WERI-Rb-1 (cell line): ENCODE measurements at regions not wholly inside any gene's neighbourhood (a gene's known extent, or its start where the extent isn't known, plus 50 kb on each side); places are given as distances from the start of the nearest gene placed in this dataset.
"Not testable (repeated sequence)": the region's sequence is repeated elsewhere in the genome, so short reads cannot be mapped to it uniquely, and the experiment has no call there.

Source experiments
- DNase-seq: peaks from one replicate; pipeline ENCODE4 v3.0.0-alpha.2; 2020
- H3K27ac ChIP-seq: fragments of 250-450 bp; sonication (Bioruptor Pico); 2 replicates; pipeline ENCODE4 v1.5.1; 2020; ENCODE audit warnings: mild to moderate bottlenecking, moderate library complexity
- H3K27me3 ChIP-seq: fragments of 250-450 bp; sonication (Bioruptor Pico); 2 replicates; pipeline ENCODE4 v1.5.1; 2021; ENCODE audit warnings: mild to moderate bottlenecking, low read depth, moderate library complexity; ENCODE audit not compliant: insufficient read depth, severe bottlenecking
- H3K36me3 ChIP-seq: fragments of 250-450 bp; sonication (Bioruptor Pico); 2 replicates; pipeline ENCODE4 v1.5.1; 2020; ENCODE audit warnings: mild to moderate bottlenecking, moderate library complexity
- H3K4me3 ChIP-seq: 2 replicates; pipeline ENCODE4 v1.5.1; 2011; ENCODE audit warnings: low read depth, mild to moderate bottlenecking, control low read depth, low read length
- H3K9me3 ChIP-seq: fragments of 250-450 bp; sonication (Bioruptor Pico); 2 replicates; pipeline ENCODE4 v1.5.1; 2021; ENCODE audit warnings: mild to moderate bottlenecking, moderate library complexity; ENCODE audit not compliant: severe bottlenecking
- TF ChIP-seq, protein P1 (sequence below): IDR thresholded peaks from 2 replicates; pipeline ENCODE4 v1.5.1; 2011; ENCODE audit warnings: low read depth, mild to moderate bottlenecking, control low read depth, inconsistent platforms, low read length

DNA sequence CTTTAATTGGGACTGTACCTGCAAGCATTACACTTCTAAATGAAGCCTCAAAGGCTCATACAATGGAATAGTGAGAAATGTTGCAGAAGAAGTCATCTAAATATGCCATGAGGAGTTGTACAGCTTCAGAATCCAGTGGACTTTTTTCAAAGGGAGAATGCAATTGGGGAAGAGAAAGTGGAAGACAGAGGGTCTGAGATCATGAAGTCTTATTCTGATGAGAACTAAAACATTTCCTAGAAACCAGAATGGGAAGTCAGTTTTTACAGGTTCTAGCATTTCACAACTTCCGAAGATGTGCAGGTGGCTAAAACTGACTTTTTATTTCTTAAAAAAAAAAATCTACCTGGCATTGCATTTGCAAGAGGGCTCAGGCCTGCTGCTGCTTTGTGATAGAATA lies 424.4 kb upstream of the RUNX1 start:
- DNase-seq, result no peak
- TF ChIP-seq, protein P1, sequence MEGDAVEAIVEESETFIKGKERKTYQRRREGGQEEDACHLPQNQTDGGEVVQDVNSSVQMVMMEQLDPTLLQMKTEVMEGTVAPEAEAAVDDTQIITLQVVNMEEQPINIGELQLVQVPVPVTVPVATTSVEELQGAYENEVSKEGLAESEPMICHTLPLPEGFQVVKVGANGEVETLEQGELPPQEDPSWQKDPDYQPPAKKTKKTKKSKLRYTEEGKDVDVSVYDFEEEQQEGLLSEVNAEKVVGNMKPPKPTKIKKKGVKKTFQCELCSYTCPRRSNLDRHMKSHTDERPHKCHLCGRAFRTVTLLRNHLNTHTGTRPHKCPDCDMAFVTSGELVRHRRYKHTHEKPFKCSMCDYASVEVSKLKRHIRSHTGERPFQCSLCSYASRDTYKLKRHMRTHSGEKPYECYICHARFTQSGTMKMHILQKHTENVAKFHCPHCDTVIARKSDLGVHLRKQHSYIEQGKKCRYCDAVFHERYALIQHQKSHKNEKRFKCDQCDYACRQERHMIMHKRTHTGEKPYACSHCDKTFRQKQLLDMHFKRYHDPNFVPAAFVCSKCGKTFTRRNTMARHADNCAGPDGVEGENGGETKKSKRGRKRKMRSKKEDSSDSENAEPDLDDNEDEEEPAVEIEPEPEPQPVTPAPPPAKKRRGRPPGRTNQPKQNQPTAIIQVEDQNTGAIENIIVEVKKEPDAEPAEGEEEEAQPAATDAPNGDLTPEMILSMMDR, result no peak
- H3K9me3 ChIP-seq, result no peaks in the 10 kb centered on the region
- H3K27me3 ChIP-seq, result peaks cover 87% of the 10 kb centered on the region
- no peaks in the 10 kb centered on the region for H3K36me3 ChIP-seq
- no peak overlapping the region for H3K27ac ChIP-seq
- no peak overlapping the region for H3K4me3 ChIP-seq

DNA sequence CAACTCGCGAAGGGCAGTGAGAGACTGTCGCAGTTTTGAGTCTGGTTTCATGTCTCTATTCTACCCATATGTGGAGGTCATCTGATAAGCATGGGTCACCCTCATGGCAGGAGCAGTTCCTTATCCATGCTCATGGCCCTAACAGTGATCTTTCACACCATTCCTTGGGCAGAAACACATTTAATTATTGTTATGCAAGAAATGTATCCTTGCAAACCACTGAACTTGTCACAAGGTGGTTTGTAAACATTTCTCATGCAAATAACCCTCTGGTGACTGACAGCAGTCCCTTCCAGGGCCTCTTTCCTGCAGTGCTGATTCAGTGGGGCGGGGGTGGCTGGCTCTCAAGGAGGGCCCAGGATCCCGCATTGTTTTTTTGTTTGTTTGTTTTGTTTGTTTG lies 421.4 kb upstream of the RUNX1 start:
- no peak for DNase-seq
- Histone ChIP-seq H3K27ac (no peak overlapping the region), H3K27me3 (peaks cover 89% of the 10 kb centered on the region), H3K4me3 (no peak overlapping the region), H3K9me3 (no peaks in the 10 kb centered on the region), H3K36me3 (no peaks in the 10 kb centered on the region)
- TF ChIP-seq, protein P1, result no peak

DNA sequence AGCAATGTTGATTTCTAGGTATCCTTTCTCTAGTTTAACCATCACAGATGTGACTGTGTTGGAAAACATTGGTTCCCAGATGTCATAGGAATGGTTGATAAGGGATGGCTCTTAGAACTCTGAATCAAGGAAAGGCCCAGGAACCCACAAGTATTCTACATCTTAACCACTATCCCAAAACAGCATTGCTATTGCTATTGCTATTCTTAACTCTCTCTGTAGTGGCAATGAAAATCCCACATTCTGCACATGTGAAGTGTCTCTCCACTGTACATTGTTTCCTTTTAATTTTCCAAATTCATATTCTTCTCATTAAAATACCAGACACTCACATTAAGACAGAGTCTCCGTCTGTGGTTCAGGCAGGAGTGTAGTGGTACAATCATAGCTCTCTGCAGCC lies 420.4 kb upstream of the RUNX1 start:
- TF ChIP-seq, protein P1, result no peak
- Histone ChIP-seq H3K27ac (no peak overlapping the region), H3K36me3 (no peaks in the 10 kb centered on the region), H3K4me3 (no peak overlapping the region), H3K27me3 (peaks cover 92% of the 10 kb centered on the region), H3K9me3 (no peaks in the 10 kb centered on the region)
- no peak for DNase-seq

DNA sequence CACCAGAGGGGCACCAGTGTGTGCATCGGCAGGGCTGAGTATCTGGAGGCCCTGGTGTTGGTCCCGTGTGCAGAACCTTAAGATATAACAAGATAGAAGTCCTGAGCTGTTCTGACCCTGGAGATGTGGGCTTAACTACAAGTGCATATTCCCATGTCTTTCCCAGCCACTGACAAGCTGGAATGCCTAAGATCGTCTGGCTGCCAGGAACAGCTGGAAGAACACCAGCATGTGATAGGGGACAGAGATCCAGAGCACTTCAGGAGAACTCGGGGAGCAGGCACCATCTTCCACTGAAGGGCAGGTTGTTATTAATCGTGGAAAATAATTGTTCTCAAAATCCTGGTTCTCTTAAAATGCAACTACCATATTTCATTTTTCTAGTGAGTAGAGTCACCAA lies 419.9 kb upstream of the RUNX1 start:
- no peak overlapping the region for H3K4me3 ChIP-seq
- TF ChIP-seq, protein P1, result no peak
- no peaks in the 10 kb centered on the region for H3K9me3 ChIP-seq
- H3K36me3 ChIP-seq, result no peaks in the 10 kb centered on the region
- no peak for DNase-seq
- no peak overlapping the region for H3K27ac ChIP-seq
- peaks cover 92% of the 10 kb centered on the region for H3K27me3 ChIP-seq

DNA sequence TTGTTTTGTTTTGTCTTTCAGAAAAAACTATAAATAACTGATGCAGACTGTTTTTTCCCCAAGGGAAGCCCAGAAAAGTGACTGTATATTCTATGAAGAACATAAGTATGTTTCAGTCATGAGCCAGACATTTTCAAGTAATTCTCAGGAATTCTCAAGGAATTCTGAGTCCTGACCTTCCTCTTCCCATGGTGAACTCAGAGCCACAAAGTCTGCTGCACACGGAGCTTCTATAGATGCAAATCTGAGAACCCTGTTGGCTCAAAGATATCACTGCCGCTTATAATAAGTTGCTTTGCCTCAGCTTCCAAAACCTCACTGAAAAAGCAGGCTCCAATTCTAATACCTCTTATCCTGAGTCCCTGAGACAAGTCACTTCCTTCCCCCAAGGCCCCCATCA lies 418.5 kb upstream of the RUNX1 start:
- Histone ChIP-seq H3K9me3 (no peaks in the 10 kb centered on the region), H3K27ac (no peak overlapping the region), H3K27me3 (peaks cover 93% of the 10 kb centered on the region), H3K36me3 (no peaks in the 10 kb centered on the region), H3K4me3 (no peak overlapping the region)
- no peak for DNase-seq
- TF ChIP-seq, protein P1, result no peak

DNA sequence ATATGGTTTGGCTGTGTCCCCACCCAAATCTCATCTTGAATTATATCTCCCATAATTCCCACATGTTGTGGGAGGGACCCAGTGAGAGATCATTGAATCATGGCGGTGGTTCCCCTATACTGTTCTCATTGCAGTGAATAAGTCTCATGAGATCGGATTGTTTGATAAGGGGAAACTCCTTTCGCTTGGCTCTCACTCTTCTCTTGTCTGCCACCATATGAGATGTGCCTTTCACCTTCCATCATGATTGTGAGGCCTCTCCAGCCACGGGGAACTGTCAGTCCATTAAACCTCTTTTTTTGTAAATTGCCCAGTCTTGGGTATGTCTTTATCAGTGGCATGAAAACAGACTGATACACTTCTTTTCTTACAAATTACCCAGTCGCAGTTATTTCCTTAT lies 417.6 kb upstream of the RUNX1 start:
- not testable (repeated sequence) for H3K9me3 ChIP-seq, H3K36me3 ChIP-seq, H3K27ac ChIP-seq, DNase-seq, H3K4me3 ChIP-seq
- peaks cover 91% of the 10 kb centered on the region for H3K27me3 ChIP-seq
